HG03095 (cell line): ENCODE measurements at regions not wholly inside any gene's neighbourhood (a gene's known extent, or its start where the extent isn't known, plus 50 kb on each side); places are given as distances from the start of the nearest gene placed in this dataset.

Experiments used
- ATAC-seq: cut with Tn5 transposase; IDR thresholded peaks from one replicate; pipeline ENCODE4 v1.9.1; 2021; ENCODE audit warnings: moderate library complexity; ENCODE audit not compliant: unreplicated experiment

GRCh38 chr12:91239481-91239880 lies 56.9 kb upstream of the DCN start:
- ATAC-seq, result no peak
